Activated T-cell treated with anti-CD3 and anti-CD28 coated beads, Interleukin-2, amount 50 U/mL, for 72 hours (primary cell): ENCODE measurements at regions not wholly inside any gene's neighbourhood (a gene's known extent, or its start where the extent isn't known, plus 50 kb on each side); places are given as distances from the start of the nearest gene placed in this dataset.
"Not testable (repeated sequence)": the region's sequence is repeated elsewhere in the genome, so short reads cannot be mapped to it uniquely, and the experiment has no call there.

ENCODE experiments used
- ATAC-seq, 2 donors: fragments of 150-1000 bp; cut with Tn5 transposase; replicated peaks in 1 of 2; 2 replicates each; pipeline ENCODE4 v1.10.0; 2021; ENCODE audit warnings: moderate library complexity in 2 of 2, mild to moderate bottlenecking in 1 of 2
- DNase-seq, 2 donors: peaks; one replicate each; pipeline ENCODE4 v3.0.0; 2021 to 2022; ENCODE audit warnings: mixed read lengths in 1 of 2
- H3K27ac Mint-ChIP-seq: one replicate; pipeline ENCODE4 v1.8.0; 2022; ENCODE audit warnings: mild to moderate bottlenecking, moderate library complexity, mixed read lengths
- H3K27me3 Mint-ChIP-seq: one replicate; pipeline ENCODE4 v1.8.0; 2022; ENCODE audit warnings: low read depth, mixed read lengths
- H3K36me3 Mint-ChIP-seq, 2 donors: one replicate each; pipeline ENCODE4 v1.8.0; 2022; ENCODE audit warnings: mixed read lengths in 2 of 2, mild to moderate bottlenecking in 1 of 2; ENCODE audit not compliant: insufficient read depth in 2 of 2
- H3K4me1 Mint-ChIP-seq: one replicate; pipeline ENCODE4 v1.8.0; 2022; ENCODE audit warnings: low read depth, mixed read lengths
- H3K4me3 Mint-ChIP-seq, 2 donors: one replicate each; pipeline ENCODE4 v1.8.0; 2022; ENCODE audit warnings: mild to moderate bottlenecking in 2 of 2, mixed read lengths in 2 of 2, moderate library complexity in 2 of 2
- H3K9me3 Mint-ChIP-seq, 2 donors: one replicate each; pipeline ENCODE4 v1.8.0; 2022; ENCODE audit warnings: mixed read lengths in 2 of 2

- Mint-ChIP-seq H3K9me3 (no peaks in the 10 kb centered on the region), H3K27me3 (peaks cover 6% of the 10 kb centered on the region), H3K4me1 (peaks cover 18% of the 10 kb centered on the region), H3K27ac (no peak overlapping the region), H3K4me3 (no peak overlapping the region), H3K36me3 (no peaks in the 10 kb centered on the region)
- DNase-seq = no peak
- ATAC-seq = no peak
Measured at GRCh38 chr5:74389531-74390305, 250.8 kb downstream of the ENC1 start.

- H3K4me1 Mint-ChIP-seq = peaks cover 13% of the 10 kb centered on the region
- ATAC-seq, H3K4me3 Mint-ChIP-seq, H3K27me3 Mint-ChIP-seq, DNase-seq, H3K9me3 Mint-ChIP-seq, H3K36me3 Mint-ChIP-seq, H3K27ac Mint-ChIP-seq: not testable (repeated sequence)
Measured at GRCh38 chr5:74388411-74388810, 252.1 kb downstream of the ENC1 start.

GRCh38 chr5:74386571-74387334 lies 253.8 kb downstream of the ENC1 start:
- no peaks in the 10 kb centered on the region for H3K9me3 Mint-ChIP-seq

GRCh38 chr5:74384851-74385250 lies 255.7 kb downstream of the ENC1 start:
- H3K36me3 Mint-ChIP-seq = no peaks in the 10 kb centered on the region
- peaks cover under 1% of the 10 kb centered on the region for H3K4me1 Mint-ChIP-seq
- H3K27ac Mint-ChIP-seq = no peak overlapping the region
- ATAC-seq = no peak
- DNase-seq = no peak
- H3K4me3 Mint-ChIP-seq = no peak overlapping the region
- H3K9me3 Mint-ChIP-seq = no peaks in the 10 kb centered on the region
- peaks cover 14% of the 10 kb centered on the region for H3K27me3 Mint-ChIP-seq

More at GRCh38 chr5:74386571-74387334, 253.8 kb downstream of the ENC1 start:
- ATAC-seq (no peak), DNase-seq (no peak)
- H3K27ac Mint-ChIP-seq = no peak overlapping the region
- H3K36me3 Mint-ChIP-seq = no peaks in the 10 kb centered on the region
- H3K27me3 Mint-ChIP-seq = peaks cover 6% of the 10 kb centered on the region
- H3K4me1 Mint-ChIP-seq = peaks cover 5% of the 10 kb centered on the region
- H3K4me3 Mint-ChIP-seq = no peak overlapping the region

GRCh38 chr5:74382987-74383593 lies 257.4 kb downstream of the ENC1 start:
- ATAC-seq (no peak), DNase-seq (no peak)
- H3K27me3 Mint-ChIP-seq = peaks cover 29% of the 10 kb centered on the region
- H3K27ac Mint-ChIP-seq = no peak overlapping the region
- H3K36me3 Mint-ChIP-seq = no peaks in the 10 kb centered on the region
- H3K4me1 Mint-ChIP-seq = no peaks in the 10 kb centered on the region
- H3K9me3 Mint-ChIP-seq = no peaks in the 10 kb centered on the region
- H3K4me3 Mint-ChIP-seq = no peak overlapping the region

GRCh38 chr5:74382123-74382855 lies 258.2 kb downstream of the ENC1 start:
- no peak for DNase-seq
- peaks cover 37% of the 10 kb centered on the region for H3K27me3 Mint-ChIP-seq
- H3K4me3 Mint-ChIP-seq = no peak overlapping the region
- H3K4me1 Mint-ChIP-seq = no peaks in the 10 kb centered on the region
- no peaks in the 10 kb centered on the region for H3K36me3 Mint-ChIP-seq
- ATAC-seq = no peak
- no peaks in the 10 kb centered on the region for H3K9me3 Mint-ChIP-seq
- H3K27ac Mint-ChIP-seq = no peak overlapping the region

- Mint-ChIP-seq H3K27me3 (peaks cover 44% of the 10 kb centered on the region), H3K36me3 (no peaks in the 10 kb centered on the region), H3K27ac (no peak overlapping the region), H3K4me1 (no peaks in the 10 kb centered on the region), H3K4me3 (no peak overlapping the region), H3K9me3 (no peaks in the 10 kb centered on the region)
- ATAC-seq = no peak
- no peak for DNase-seq
Measured at GRCh38 chr5:74380193-74380592, 260.3 kb downstream of the ENC1 start.

GRCh38 chr5:74378464-74378863 lies 262.1 kb downstream of the ENC1 start:
- Mint-ChIP-seq H3K36me3 (no peaks in the 10 kb centered on the region), H3K27me3 (peaks cover 44% of the 10 kb centered on the region), H3K27ac (no peak overlapping the region), H3K4me1 (no peaks in the 10 kb centered on the region), H3K9me3 (no peaks in the 10 kb centered on the region), H3K4me3 (no peak overlapping the region)
- DNase-seq = no peak
- no peak for ATAC-seq

GRCh38 chr5:74376187-74376586 lies 264.3 kb downstream of the ENC1 start:
- H3K4me3 Mint-ChIP-seq = no peak overlapping the region
- H3K27ac Mint-ChIP-seq = no peak overlapping the region
- DNase-seq (no peak), ATAC-seq (no peak)
- H3K4me1 Mint-ChIP-seq = no peaks in the 10 kb centered on the region
- no peaks in the 10 kb centered on the region for H3K9me3 Mint-ChIP-seq
- peaks cover 50% of the 10 kb centered on the region for H3K27me3 Mint-ChIP-seq
- H3K36me3 Mint-ChIP-seq = no peaks in the 10 kb centered on the region

GRCh38 chr5:74375271-74375670 lies 265.3 kb downstream of the ENC1 start:
- Mint-ChIP-seq H3K4me3 (no peak overlapping the region), H3K36me3 (no peaks in the 10 kb centered on the region)

GRCh38 chr5:74374656-74375055 lies 265.9 kb downstream of the ENC1 start:
- peak in 1 of 2 donors; percentile 28 for ATAC-seq
- no peak overlapping the region for H3K4me3 Mint-ChIP-seq
- H3K36me3 Mint-ChIP-seq = no peaks in the 10 kb centered on the region
- no peaks in the 10 kb centered on the region for H3K9me3 Mint-ChIP-seq
- peaks cover 35% of the 10 kb centered on the region for H3K27me3 Mint-ChIP-seq
- no peak for DNase-seq
- no peak overlapping the region for H3K27ac Mint-ChIP-seq
- H3K4me1 Mint-ChIP-seq = no peaks in the 10 kb centered on the region

More at GRCh38 chr5:74375271-74375670, 265.3 kb downstream of the ENC1 start:
- DNase-seq (no peak), ATAC-seq (no peak)
- Mint-ChIP-seq H3K9me3 (no peaks in the 10 kb centered on the region), H3K27me3 (peaks cover 41% of the 10 kb centered on the region), H3K4me1 (no peaks in the 10 kb centered on the region), H3K27ac (no peak overlapping the region)

- Mint-ChIP-seq H3K36me3 (no peaks in the 10 kb centered on the region), H3K4me3 (no peak overlapping the region), H3K27ac (no peak overlapping the region), H3K27me3 (peaks cover 21% of the 10 kb centered on the region), H3K9me3 (no peaks in the 10 kb centered on the region), H3K4me1 (no peaks in the 10 kb centered on the region)
- DNase-seq = no peak
- no peak for ATAC-seq
Measured at GRCh38 chr5:74373076-74373475, 267.5 kb downstream of the ENC1 start.
